GM21423 (cell line): ENCODE measurements at regions not wholly inside any gene's neighbourhood (a gene's known extent, or its start where the extent isn't known, plus 50 kb on each side); places are given as distances from the start of the nearest gene placed in this dataset.

Source experiments
- ATAC-seq: cut with Tn5 transposase; IDR thresholded peaks from one replicate; pipeline ENCODE4 v1.9.1; 2021; ENCODE audit warnings: mild to moderate bottlenecking, moderate library complexity; ENCODE audit not compliant: unreplicated experiment

- no peak for ATAC-seq
Observed at GRCh38 chr18:4653418-4653817, 198.3 kb upstream of the DLGAP1 start.

GRCh38 chr18:4641771-4642368 lies 186.8 kb upstream of the DLGAP1 start:
- ATAC-seq = no peak

GRCh38 chr18:4640349-4641012 lies 185.4 kb upstream of the DLGAP1 start:
- ATAC-seq = peak; percentile 15

- ATAC-seq = peak; percentile 92
Observed at GRCh38 chr18:4639628-4640310, 184.7 kb upstream of the DLGAP1 start.

GRCh38 chr18:4638680-4639079 lies 183.6 kb upstream of the DLGAP1 start:
- no peak for ATAC-seq

GRCh38 chr18:4637876-4638275 lies 182.8 kb upstream of the DLGAP1 start:
- ATAC-seq = no peak

GRCh38 chr18:4636967-4637366 lies 181.9 kb upstream of the DLGAP1 start:
- ATAC-seq = no peak

GRCh38 chr18:4631239-4631638 lies 176.1 kb upstream of the DLGAP1 start:
- no peak for ATAC-seq

- no peak for ATAC-seq
Observed at GRCh38 chr18:4605212-4605611, 150.1 kb upstream of the DLGAP1 start.

- no peak for ATAC-seq
Observed at GRCh38 chr18:4603955-4604354, 148.8 kb upstream of the DLGAP1 start.

- no peak for ATAC-seq
Observed at GRCh38 chr18:4599312-4599711, 144.2 kb upstream of the DLGAP1 start.

GRCh38 chr18:4597301-4597700 lies 142.2 kb upstream of the DLGAP1 start:
- ATAC-seq = no peak

- no peak for ATAC-seq
Observed at GRCh38 chr18:4593895-4594294, 138.8 kb upstream of the DLGAP1 start.

GRCh38 chr18:4593459-4593858 lies 138.4 kb upstream of the DLGAP1 start:
- ATAC-seq = no peak

- ATAC-seq = no peak
Observed at GRCh38 chr18:4589056-4589800, 134.1 kb upstream of the DLGAP1 start.

GRCh38 chr18:4587204-4587603 lies 132.1 kb upstream of the DLGAP1 start:
- no peak for ATAC-seq

- ATAC-seq = no peak
Observed at GRCh38 chr18:4586731-4587130, 131.6 kb upstream of the DLGAP1 start.

- ATAC-seq = no peak
Observed at GRCh38 chr18:4582431-4583335, 127.6 kb upstream of the DLGAP1 start.

GRCh38 chr18:4581966-4582365 lies 126.9 kb upstream of the DLGAP1 start:
- ATAC-seq = no peak

GRCh38 chr18:4578449-4578848 lies 123.3 kb upstream of the DLGAP1 start:
- ATAC-seq = no peak

GRCh38 chr18:4573735-4574134 lies 118.6 kb upstream of the DLGAP1 start:
- ATAC-seq = no peak
